OCI-LY3 (cell line): ENCODE measurements at regions not wholly inside any gene's neighbourhood (a gene's known extent, or its start where the extent isn't known, plus 50 kb on each side); places are given as distances from the start of the nearest gene placed in this dataset.

Experiments used
- H2AFZ ChIP-seq: fragments of 200-600, 300-600 bp; shearing (Covaris generic); 2 replicates; pipeline ENCODE4 v1.6.0; 2014; ENCODE audit warnings: antibody characterized with exemption, low read depth, low read length
- H3K27ac ChIP-seq: fragments of 200-600, 300-600 bp; sonication (generic); 2 replicates; pipeline ENCODE4 v1.5.1; 2014; ENCODE audit warnings: mild to moderate bottlenecking, low read length, moderate library complexity, mixed read lengths
- H3K27me3 ChIP-seq: fragments of 200-600, 300-600 bp; sonication (generic); 2 replicates; pipeline ENCODE4 v1.6.1; 2014; ENCODE audit warnings: low read depth, low read length, mixed read lengths
- H3K36me3 ChIP-seq: fragments of 200-600, 300-600 bp; sonication (generic); replicated peaks from 2 replicates; pipeline ENCODE3; 2014; ENCODE audit warnings: low read depth, low read length, mixed read lengths
- H3K4me1 ChIP-seq: fragments of 300-600, 200-600 bp; sonication (generic); 2 replicates; pipeline ENCODE4 v1.6.1; 2014; ENCODE audit warnings: low read length, mixed read lengths
- H3K4me2 ChIP-seq: fragments of 200-600, 300-600 bp; sonication (generic); 2 replicates; pipeline ENCODE4 v1.6.1; 2014; ENCODE audit warnings: low read length, mixed read lengths
- H3K4me3 ChIP-seq: fragments of 300-600, 200-600 bp; sonication (generic); 2 replicates; pipeline ENCODE4 v1.5.1; 2014; ENCODE audit warnings: antibody characterized with exemption, mild to moderate bottlenecking, low read length, moderate library complexity
- H3K79me2 ChIP-seq: fragments of 300-600, 200-600 bp; shearing (Covaris generic); 2 replicates; pipeline ENCODE4 v1.6.1; 2014; ENCODE audit warnings: mild to moderate bottlenecking, low read length, mixed read lengths
- H3K9ac ChIP-seq: fragments of 300-600, 200-600 bp; shearing (Covaris generic); 2 replicates; pipeline ENCODE4 v1.6.0; 2014; ENCODE audit warnings: mild to moderate bottlenecking, low read length, moderate library complexity
- H3K9me3 ChIP-seq: fragments of 200-600, 300-600 bp; shearing (Covaris generic); 2 replicates; pipeline ENCODE4 v1.6.1; 2014; ENCODE audit warnings: low read length, mixed read lengths; ENCODE audit not compliant: insufficient read depth
- H4K20me1 ChIP-seq: fragments of 200-600, 300-600 bp; sonication (generic); 2 replicates; pipeline ENCODE4 v1.6.1; 2016; ENCODE audit warnings: low read length, mixed read lengths; ENCODE audit not compliant: insufficient read depth
- CTCF ChIP-seq: fragments of 200-600, 300-600 bp; sonication (generic); IDR thresholded peaks from 2 replicates; pipeline ENCODE4 v1.5.1; 2014; ENCODE audit warnings: antibody characterized with exemption, low read length, low read depth
- EZH2phosphoT487 ChIP-seq: fragments of 200-600 bp; shearing (Covaris generic); IDR thresholded peaks from 2 replicates; pipeline ENCODE4 v1.6.1; 2018; ENCODE audit warnings: antibody characterized with exemption, mixed run types, low read depth

GRCh38 chr6:138028893-138029292, 78.3 kb downstream of the PERP start:
- no peaks in the 10 kb centered on the region for H3K36me3 ChIP-seq
- H2AFZ ChIP-seq = no peak overlapping the region
- TF ChIP-seq CTCF = no peak
- TF ChIP-seq EZH2phosphoT487 = no peak
- H3K9ac ChIP-seq = no peak overlapping the region
- no peak overlapping the region for H3K27ac ChIP-seq
- H4K20me1 ChIP-seq = no peaks in the 10 kb centered on the region
- no peaks in the 10 kb centered on the region for H3K9me3 ChIP-seq
- H3K27me3 ChIP-seq = no peaks in the 10 kb centered on the region
- H3K4me2 ChIP-seq = no peak overlapping the region
- H3K4me3 ChIP-seq = no peak overlapping the region
- H3K4me1 ChIP-seq = no peaks in the 10 kb centered on the region
- H3K79me2 ChIP-seq = no peaks in the 10 kb centered on the region

- no peaks in the 10 kb centered on the region for H3K9me3 ChIP-seq
- H3K4me3 ChIP-seq = no peak overlapping the region
- no peaks in the 10 kb centered on the region for H3K36me3 ChIP-seq
- H3K4me2 ChIP-seq = no peak overlapping the region
- H4K20me1 ChIP-seq = no peaks in the 10 kb centered on the region
- TF ChIP-seq EZH2phosphoT487 (no peak), CTCF (no peak)
- H3K27ac ChIP-seq = no peak overlapping the region
- no peaks in the 10 kb centered on the region for H3K27me3 ChIP-seq
- no peaks in the 10 kb centered on the region for H3K4me1 ChIP-seq
- H3K79me2 ChIP-seq = no peaks in the 10 kb centered on the region
- no peak overlapping the region for H3K9ac ChIP-seq
- H2AFZ ChIP-seq = no peak overlapping the region
These were observed 76.3 kb downstream of the PERP start for GRCh38 chr6:138030872-138031271.

GRCh38 chr6:138031417-138031816, 75.8 kb downstream of the PERP start:
- no peaks in the 10 kb centered on the region for H3K4me1 ChIP-seq
- no peaks in the 10 kb centered on the region for H3K27me3 ChIP-seq
- H3K4me2 ChIP-seq = no peak overlapping the region
- no peaks in the 10 kb centered on the region for H4K20me1 ChIP-seq
- no peak for TF ChIP-seq CTCF
- no peak overlapping the region for H3K4me3 ChIP-seq
- no peak overlapping the region for H3K27ac ChIP-seq
- H3K79me2 ChIP-seq = no peaks in the 10 kb centered on the region
- H3K9me3 ChIP-seq = no peaks in the 10 kb centered on the region
- H2AFZ ChIP-seq = no peak overlapping the region
- H3K36me3 ChIP-seq = no peaks in the 10 kb centered on the region
- H3K9ac ChIP-seq = no peak overlapping the region

DNA sequence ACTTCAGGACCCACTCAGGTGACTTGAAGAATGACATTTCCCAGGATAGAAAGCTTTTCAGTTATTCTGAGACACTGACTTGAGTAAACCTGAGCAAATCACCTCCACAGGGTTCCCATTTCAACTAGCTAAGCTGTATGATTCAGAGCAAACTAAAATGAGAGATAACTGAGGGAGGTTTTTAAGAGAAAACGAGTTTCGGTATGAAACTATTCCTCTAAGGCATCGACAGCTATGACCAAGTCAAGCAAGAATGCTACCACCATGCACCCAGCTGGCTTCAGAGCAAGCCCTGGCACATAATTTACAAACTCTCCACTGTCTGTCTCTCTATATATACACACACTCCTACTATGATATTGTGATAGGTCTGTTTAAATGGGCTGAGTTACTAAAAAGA, 75.4 kb downstream of the PERP start:
- Histone ChIP-seq H3K27me3 (no peaks in the 10 kb centered on the region), H4K20me1 (no peaks in the 10 kb centered on the region), H3K4me1 (no peaks in the 10 kb centered on the region), H3K36me3 (no peaks in the 10 kb centered on the region), H2AFZ (no peak overlapping the region), H3K4me2 (no peak overlapping the region), H3K4me3 (no peak overlapping the region), H3K27ac (no peak overlapping the region), H3K79me2 (no peaks in the 10 kb centered on the region), H3K9ac (no peak overlapping the region), H3K9me3 (no peaks in the 10 kb centered on the region)
- no peak for TF ChIP-seq EZH2phosphoT487
- TF ChIP-seq CTCF = no peak
